ENCODE measurements at regions not wholly inside any gene's neighbourhood (a gene's known extent, or its start where the extent isn't known, plus 50 kb on each side); places are given as distances from the start of the nearest gene placed in this dataset.

GRCh38 chr7:15985587-15986384 is 299.3 kb upstream of the MEOX2 start:
- Histone ChIP-seq H3K27ac (no peak overlapping the region), H3K27me3 (no peaks in the 10 kb centered on the region), H3K4me1 (no peaks in the 10 kb centered on the region), H3K9me3 (no peaks in the 10 kb centered on the region), H3K36me3 (no peaks in the 10 kb centered on the region), H3K4me3 (no peak overlapping the region)
- intact Hi-C loops (cut with DNase I): loop anchor here in 1 of 10 donors (10.0 kb wide), 1 partner anchor 59 kb away; no protein-coding TSS in a partner anchor
- TF ChIP-seq CTCF (IDR thresholded peaks at IDR 0.05): peak in 1 of 12 donors; percentile 12
- TF ChIP-seq POLR2A (IDR thresholded peaks at IDR 0.05): no peak
- DNase-seq (no peak), ATAC-seq (no peak)
- WGBS, 4 donors: 73 to 95% (median 81%) methylated on average over 2 of the region's 2 CpGs

- intact Hi-C loops (cut with DNase I): loop anchor here in 1 of 10 donors (10.0 kb wide), 1 partner anchor 423 kb away; no protein-coding TSS in a partner anchor
Measured at GRCh38 chr7:15977663-15978062, 291.2 kb upstream of the MEOX2 start.

GRCh38 chr7:15972862-15973275 is 286.4 kb upstream of the MEOX2 start:
- H3K4me1 ChIP-seq: peaks cover 0 to 14% (median 0%) of the 10 kb centered on the region in 12 donors
- H3K4me3 ChIP-seq: no peak overlapping the region
- intact Hi-C loops (cut with DNase I): loop anchor here in 1 of 10 donors (10.0 kb wide), 1 partner anchor 418 kb away; no protein-coding TSS in a partner anchor
- DNase-seq (peak in 3 of 5 donors; percentile 19 to 29 (median 23)), ATAC-seq (no peak)
- no peaks in the 10 kb centered on the region for H3K27me3 ChIP-seq
- peak overlapping the region in 1 of 12 donors; percentile 19 for H3K27ac ChIP-seq
- WGBS, 4 donors: 40 to 67% (median 46%) methylated on average over 3 of the region's 3 CpGs
- H3K36me3 ChIP-seq: no peaks in the 10 kb centered on the region
- no peaks in the 10 kb centered on the region for H3K9me3 ChIP-seq
- TF ChIP-seq POLR2A (IDR thresholded peaks at IDR 0.05) (no peak), CTCF (IDR thresholded peaks at IDR 0.05) (no peak)

More at GRCh38 chr7:15977663-15978062, 291.2 kb upstream of the MEOX2 start:
- no peak for TF ChIP-seq CTCF (IDR thresholded peaks at IDR 0.05)
- TF ChIP-seq POLR2A (IDR thresholded peaks at IDR 0.05): no peak
- DNase-seq: no peak
- H3K27ac ChIP-seq: no peak overlapping the region
- 74 to 93% (median 89%) methylated on average over 3 of the region's 3 CpGs for WGBS, 4 donors
- peaks cover 0 to 13% (median 0%) of the 10 kb centered on the region in 12 donors for H3K4me1 ChIP-seq
- H3K9me3 ChIP-seq: no peaks in the 10 kb centered on the region
- no peak overlapping the region for H3K4me3 ChIP-seq
- ATAC-seq: no peak
- no peaks in the 10 kb centered on the region for H3K36me3 ChIP-seq
- no peaks in the 10 kb centered on the region for H3K27me3 ChIP-seq

GRCh38 chr7:15967551-15967950 is 281.1 kb upstream of the MEOX2 start:
- H3K27ac ChIP-seq: no peak overlapping the region
- no peaks in the 10 kb centered on the region for H3K9me3 ChIP-seq
- H3K36me3 ChIP-seq: no peaks in the 10 kb centered on the region
- TF ChIP-seq CTCF (IDR thresholded peaks at IDR 0.05) (no peak), POLR2A (IDR thresholded peaks at IDR 0.05) (no peak)
- H3K4me1 ChIP-seq: peaks cover 0 to 4% (median 0%) of the 10 kb centered on the region in 12 donors
- H3K27me3 ChIP-seq: no peaks in the 10 kb centered on the region
- ATAC-seq (no peak), DNase-seq (no peak)
- intact Hi-C loops (cut with DNase I): loop anchor here in 1 of 10 donors (5.0 kb wide), 1 partner anchor 100 kb away; no protein-coding TSS in a partner anchor
- H3K4me3 ChIP-seq: no peak overlapping the region
- WGBS, 4 donors: 78 to 83% (median 82%) methylated on average over 3 of the region's 3 CpGs
